Loucy (cell line): ENCODE measurements at regions not wholly inside any gene's neighbourhood (a gene's known extent, or its start where the extent isn't known, plus 50 kb on each side); places are given as distances from the start of the nearest gene placed in this dataset.

Source experiments
- H2AFZ ChIP-seq: fragments of 200-600 bp; sonication (generic); 2 replicates; pipeline ENCODE4 v1.6.0; 2016; ENCODE audit warnings: antibody characterized with exemption, mild to moderate bottlenecking, low read length, moderate library complexity
- H3F3A ChIP-seq: fragments of 200-600 bp; 2 replicates; pipeline ENCODE4 v1.6.0; 2016; ENCODE audit warnings: antibody characterized with exemption, low read depth, mild to moderate bottlenecking
- H3K27me3 ChIP-seq: fragments of 200-600 bp; sonication (generic); 2 replicates; pipeline ENCODE4 v1.6.1; 2014; ENCODE audit warnings: low read length, mild to moderate bottlenecking; ENCODE audit not compliant: insufficient read depth, poor library complexity, severe bottlenecking
- H3K36me3 ChIP-seq: fragments of 200-600 bp; sonication (generic); 2 replicates; pipeline ENCODE4 v1.6.1; 2016; ENCODE audit warnings: low read length; ENCODE audit not compliant: insufficient read depth
- H3K4me1 ChIP-seq: fragments of 200-600 bp; sonication (generic); 2 replicates; pipeline ENCODE4 v1.5.1; 2014; ENCODE audit warnings: low read length, mild to moderate bottlenecking; ENCODE audit not compliant: insufficient read depth, poor library complexity, severe bottlenecking
- H3K4me2 ChIP-seq: fragments of 200-600 bp; sonication (generic); 2 replicates; pipeline ENCODE4 v1.6.0; 2014; ENCODE audit warnings: antibody characterized with exemption, low read length, low read depth, mild to moderate bottlenecking; ENCODE audit not compliant: poor library complexity, severe bottlenecking
- H3K4me3 ChIP-seq: fragments of 200-600 bp; sonication (generic); 2 replicates; pipeline ENCODE4 v1.5.1; 2014; ENCODE audit warnings: low read length, mild to moderate bottlenecking, mixed read lengths; ENCODE audit not compliant: poor library complexity, severe bottlenecking
- H3K79me2 ChIP-seq: fragments of 200-600 bp; sonication (generic); 2 replicates; pipeline ENCODE4 v1.6.1; 2014; ENCODE audit warnings: low read length; ENCODE audit not compliant: insufficient read depth
- H3K9ac ChIP-seq: fragments of 200-600 bp; sonication (generic); 2 replicates; pipeline ENCODE4 v1.6.0; 2014; ENCODE audit warnings: mild to moderate bottlenecking, low read depth, low read length, moderate library complexity; ENCODE audit not compliant: poor library complexity, severe bottlenecking
- H3K9me2 ChIP-seq: fragments of 200-600 bp; sonication (generic); replicated peaks from 2 replicates; pipeline ENCODE4 v1.6.1; 2016; ENCODE audit warnings: low read depth, low read length, mixed read lengths
- H3K9me3 ChIP-seq: fragments of 200-600 bp; sonication (generic); 2 replicates; pipeline ENCODE4 v1.6.1; 2014; ENCODE audit warnings: mild to moderate bottlenecking, antibody characterized with exemption, low read length, low read depth; ENCODE audit not compliant: insufficient read depth
- H4K20me1 ChIP-seq: fragments of 200-600 bp; sonication (generic); 2 replicates; pipeline ENCODE4 v1.6.0; 2014; ENCODE audit warnings: antibody characterized with exemption, low read length, mild to moderate bottlenecking; ENCODE audit not compliant: insufficient read depth, poor library complexity, severe bottlenecking
- EZH2phosphoT487 ChIP-seq: fragments of 200-600 bp; IDR thresholded peaks from 2 replicates; pipeline ENCODE4 v1.6.1; 2018; ENCODE audit warnings: antibody characterized with exemption, mild to moderate bottlenecking, moderate library complexity, borderline replicate concordance
- TF ChIP-seq, protein P1 (sequence below): fragments of 200-600 bp; sonication (generic); conservative IDR thresholded peaks from 2 replicates; pipeline ENCODE4 v1.5.1; 2014; ENCODE audit warnings: mild to moderate bottlenecking, antibody characterized with exemption, low read length

DNA sequence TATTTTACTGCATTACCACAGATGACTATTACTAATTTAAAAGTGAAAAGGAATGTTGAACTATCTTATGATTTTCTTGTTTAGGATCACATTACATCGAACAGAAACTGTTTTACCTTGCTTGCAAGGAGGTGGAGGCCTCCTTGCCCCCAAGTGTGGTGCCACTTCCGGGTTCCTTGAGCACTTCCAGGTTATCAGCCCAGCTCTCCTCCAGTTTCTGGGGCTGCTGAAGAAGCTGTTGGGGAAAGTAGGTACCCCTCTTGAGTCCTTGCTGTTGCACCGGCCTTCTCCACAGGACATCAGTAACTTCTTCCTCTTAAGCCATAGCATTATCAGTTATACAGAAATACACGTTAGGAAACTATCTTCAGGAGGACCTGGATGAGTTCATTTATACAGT is 278.2 kb downstream of the DMRT2 start:
- no peak overlapping the region for H3K4me3 ChIP-seq
- no peaks in the 10 kb centered on the region for H3K36me3 ChIP-seq
- H2AFZ ChIP-seq: peak overlapping the region; percentile 47
- no peak overlapping the region for H3K4me2 ChIP-seq
- H3K27me3 ChIP-seq: no peaks in the 10 kb centered on the region
- H3K4me1 ChIP-seq: peaks cover 9% of the 10 kb centered on the region
- no peaks in the 10 kb centered on the region for H3K79me2 ChIP-seq
- no peaks in the 10 kb centered on the region for H4K20me1 ChIP-seq
- H3K9me3 ChIP-seq: no peaks in the 10 kb centered on the region
- TF ChIP-seq EZH2phosphoT487: no peak
- TF ChIP-seq, protein P1, sequence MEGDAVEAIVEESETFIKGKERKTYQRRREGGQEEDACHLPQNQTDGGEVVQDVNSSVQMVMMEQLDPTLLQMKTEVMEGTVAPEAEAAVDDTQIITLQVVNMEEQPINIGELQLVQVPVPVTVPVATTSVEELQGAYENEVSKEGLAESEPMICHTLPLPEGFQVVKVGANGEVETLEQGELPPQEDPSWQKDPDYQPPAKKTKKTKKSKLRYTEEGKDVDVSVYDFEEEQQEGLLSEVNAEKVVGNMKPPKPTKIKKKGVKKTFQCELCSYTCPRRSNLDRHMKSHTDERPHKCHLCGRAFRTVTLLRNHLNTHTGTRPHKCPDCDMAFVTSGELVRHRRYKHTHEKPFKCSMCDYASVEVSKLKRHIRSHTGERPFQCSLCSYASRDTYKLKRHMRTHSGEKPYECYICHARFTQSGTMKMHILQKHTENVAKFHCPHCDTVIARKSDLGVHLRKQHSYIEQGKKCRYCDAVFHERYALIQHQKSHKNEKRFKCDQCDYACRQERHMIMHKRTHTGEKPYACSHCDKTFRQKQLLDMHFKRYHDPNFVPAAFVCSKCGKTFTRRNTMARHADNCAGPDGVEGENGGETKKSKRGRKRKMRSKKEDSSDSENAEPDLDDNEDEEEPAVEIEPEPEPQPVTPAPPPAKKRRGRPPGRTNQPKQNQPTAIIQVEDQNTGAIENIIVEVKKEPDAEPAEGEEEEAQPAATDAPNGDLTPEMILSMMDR: no peak
- H3K9ac ChIP-seq: no peak overlapping the region
- H3F3A ChIP-seq: no peaks in the 10 kb centered on the region
- no peaks in the 10 kb centered on the region for H3K9me2 ChIP-seq

DNA sequence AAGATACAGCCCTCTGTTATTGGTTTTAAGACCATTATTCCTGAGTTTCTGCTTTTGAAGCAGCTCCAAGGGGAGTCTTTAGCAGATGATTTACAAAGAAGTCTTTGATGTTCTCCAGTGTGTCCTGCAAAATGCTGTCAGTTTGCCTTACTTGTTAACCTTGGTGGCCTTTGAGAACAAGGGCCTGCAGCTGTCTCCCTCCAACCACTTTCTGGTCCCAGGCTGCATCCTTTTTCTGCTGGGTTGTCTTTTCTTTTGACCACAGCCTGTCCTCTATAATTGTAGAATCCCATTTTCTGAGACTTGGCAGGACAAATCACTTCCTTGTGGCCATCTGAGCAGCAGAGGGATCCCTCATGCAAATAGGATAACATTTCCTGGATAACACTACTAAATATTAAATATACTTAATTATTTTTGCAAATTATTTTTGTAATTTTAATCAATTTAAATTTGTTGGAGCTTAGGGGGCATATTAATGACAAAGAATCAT is 281.4 kb downstream of the DMRT2 start:
- Histone ChIP-seq H3K79me2 (no peaks in the 10 kb centered on the region), H3K4me2 (no peak overlapping the region), H4K20me1 (no peaks in the 10 kb centered on the region), H3K9me2 (no peaks in the 10 kb centered on the region), H2AFZ (no peak overlapping the region), H3K4me3 (no peak overlapping the region), H3K9ac (no peak overlapping the region), H3K9me3 (no peaks in the 10 kb centered on the region), H3K36me3 (no peaks in the 10 kb centered on the region), H3F3A (no peaks in the 10 kb centered on the region), H3K27me3 (no peaks in the 10 kb centered on the region), H3K4me1 (peaks cover 9% of the 10 kb centered on the region)
- no peak for TF ChIP-seq EZH2phosphoT487
- TF ChIP-seq, protein P1: no peak

DNA sequence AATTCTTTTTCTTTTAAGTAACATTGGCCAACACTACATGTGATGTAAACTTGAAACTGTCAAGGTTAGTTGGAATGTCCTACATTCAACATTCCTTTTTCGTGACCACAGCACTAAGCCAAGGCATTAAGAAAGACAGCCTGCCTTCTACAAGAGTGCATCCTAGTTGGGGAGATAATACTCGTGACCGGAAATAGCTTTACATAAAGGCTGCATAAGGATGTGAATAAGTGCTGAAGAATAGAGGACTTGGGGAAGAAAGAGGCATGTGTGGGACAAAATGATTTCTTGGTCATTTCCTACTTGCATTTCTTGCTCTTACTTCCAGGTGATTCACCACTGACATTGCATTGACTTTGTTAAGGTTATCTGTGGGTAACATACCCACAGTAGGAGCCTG is 282.0 kb downstream of the DMRT2 start:
- Histone ChIP-seq H2AFZ (no peak overlapping the region), H3K79me2 (no peaks in the 10 kb centered on the region), H3K9me3 (no peaks in the 10 kb centered on the region), H3K27me3 (no peaks in the 10 kb centered on the region), H3K36me3 (no peaks in the 10 kb centered on the region), H4K20me1 (no peaks in the 10 kb centered on the region), H3K4me3 (no peak overlapping the region), H3F3A (no peaks in the 10 kb centered on the region), H3K9ac (no peak overlapping the region), H3K4me1 (peaks cover 9% of the 10 kb centered on the region), H3K9me2 (no peaks in the 10 kb centered on the region), H3K4me2 (no peak overlapping the region)
- TF ChIP-seq, protein P1: no peak
- TF ChIP-seq EZH2phosphoT487: no peak
